Trophoblast cell (in vitro differentiated cells and primary cell): ENCODE measurements at regions not wholly inside any gene's neighbourhood (a gene's known extent, or its start where the extent isn't known, plus 50 kb on each side); places are given as distances from the start of the nearest gene placed in this dataset.

Experiments used
- DNase-seq, 2 donors: peaks; one replicate each; pipeline ENCODE4 v3.0.0-alpha.2; 2016
- H2AFZ ChIP-seq: 2 replicates; pipeline ENCODE4 v1.6.1; 2013; ENCODE audit warnings: low read length, moderate library complexity, mild to moderate bottlenecking; ENCODE audit not compliant: insufficient read depth, poor library complexity
- H2AK5ac ChIP-seq: 2 replicates; pipeline ENCODE4 v1.6.1; 2013; ENCODE audit warnings: mild to moderate bottlenecking, low read length
- H2BK120ac ChIP-seq: 2 replicates; pipeline ENCODE4 v1.6.1; 2013; ENCODE audit warnings: low read length, mild to moderate bottlenecking, moderate library complexity; ENCODE audit not compliant: insufficient read depth, poor library complexity
- H2BK12ac ChIP-seq: 2 replicates; pipeline ENCODE4 v1.6.1; 2013; ENCODE audit warnings: mild to moderate bottlenecking, low read length, moderate library complexity
- H2BK5ac ChIP-seq: 2 replicates; pipeline ENCODE4 v1.6.1; 2013; ENCODE audit warnings: low read length, low read depth, moderate library complexity, mild to moderate bottlenecking; ENCODE audit not compliant: poor library complexity
- H3K14ac ChIP-seq: 2 replicates; pipeline ENCODE4 v1.6.1; 2013; ENCODE audit warnings: mild to moderate bottlenecking, low read length
- H3K18ac ChIP-seq: 2 replicates; pipeline ENCODE4 v1.6.1; 2013; ENCODE audit warnings: mild to moderate bottlenecking, low read length
- H3K23ac ChIP-seq: 2 replicates; pipeline ENCODE4 v1.6.1; 2013; ENCODE audit warnings: low read length
- H3K27ac ChIP-seq: 2 replicates; pipeline ENCODE4 v1.5.1; 2013; ENCODE audit warnings: low read depth, mild to moderate bottlenecking, inconsistent platforms, low read length, moderate library complexity
- H3K27me3 ChIP-seq: 2 replicates; pipeline ENCODE4 v1.6.1; 2013; ENCODE audit warnings: inconsistent platforms, mild to moderate bottlenecking, low read length, moderate library complexity; ENCODE audit not compliant: insufficient read depth
- H3K36me3 ChIP-seq, 2 experiments: 1 replicate in 1 of 2; 2 replicates in 1 of 2; pipeline ENCODE4 v1.6.1; 2013; ENCODE audit warnings: low read length in 2 of 2, mild to moderate bottlenecking in 2 of 2, moderate library complexity in 1 of 2; ENCODE audit not compliant: insufficient read depth in 2 of 2, control insufficient read depth in 1 of 2
- H3K4ac ChIP-seq: 2 replicates; pipeline ENCODE4 v1.6.1; 2013; ENCODE audit warnings: low read depth, mild to moderate bottlenecking, low read length, moderate library complexity
- H3K4me1 ChIP-seq, 2 experiments: 1 replicate in 1 of 2; 2 replicates in 1 of 2; pipeline ENCODE4 v1.6.1; 2013; ENCODE audit warnings: low read length in 2 of 2, mild to moderate bottlenecking in 2 of 2, moderate library complexity in 1 of 2; ENCODE audit not compliant: insufficient read depth in 2 of 2, control insufficient read depth in 1 of 2
- H3K4me2 ChIP-seq: 2 replicates; pipeline ENCODE4 v1.6.1; 2013; ENCODE audit warnings: inconsistent platforms, mild to moderate bottlenecking, low read length, moderate library complexity
- H3K4me3 ChIP-seq: 2 replicates; pipeline ENCODE4 v1.5.1; 2013; ENCODE audit warnings: mild to moderate bottlenecking, low read depth, low read length, inconsistent platforms
- H3K79me1 ChIP-seq: one replicate; pipeline ENCODE4 v1.6.1; 2013; ENCODE audit warnings: low read length
- H3K79me2 ChIP-seq: 2 replicates; pipeline ENCODE4 v1.6.1; 2013; ENCODE audit warnings: low read length, mild to moderate bottlenecking; ENCODE audit not compliant: control insufficient read depth, insufficient read depth, poor library complexity
- H3K9ac ChIP-seq: 2 replicates; pipeline ENCODE4 v1.6.1; 2013; ENCODE audit warnings: mild to moderate bottlenecking, low read length
- H3K9me3 ChIP-seq: 2 replicates; pipeline ENCODE4 v1.6.1; 2013; ENCODE audit warnings: low read depth, mild to moderate bottlenecking, control low read depth, inconsistent platforms, low read length; ENCODE audit not compliant: insufficient read depth
- H4K12ac ChIP-seq: 2 replicates; pipeline ENCODE4 v1.6.1; 2013; ENCODE audit warnings: low read depth, mild to moderate bottlenecking, low read length, moderate library complexity
- H4K8ac ChIP-seq: 2 replicates; pipeline ENCODE4 v1.6.1; 2013; ENCODE audit warnings: low read depth, mild to moderate bottlenecking, low read length, moderate library complexity
- H4K91ac ChIP-seq: one replicate; pipeline ENCODE4 v1.6.1; 2013; ENCODE audit warnings: low read depth, mild to moderate bottlenecking, low read length, moderate library complexity
- WGBS: extraction: QIAGEN DNeasy Blood & Tissue Kit; methylation state at CpG from one replicate; pipeline ENCODE4 v1.1.7; 2013; ENCODE audit warnings: missing lambda C conversion rate; ENCODE audit not compliant: insufficient read length, insufficient coverage; ENCODE audit errors: extremely low coverage; 5-methylcytosine and 5-hydroxymethylcytosine counted together

GRCh38 chr18:78480262-78481054, 499.2 kb upstream of the SALL3 start:
- no peak overlapping the region for H3K9ac ChIP-seq
- H2AFZ ChIP-seq, result no peak overlapping the region
- H2BK5ac ChIP-seq, result no peak overlapping the region
- no peak overlapping the region for H4K12ac ChIP-seq
- no peak for DNase-seq
- no peak overlapping the region for H2AK5ac ChIP-seq
- H2BK12ac ChIP-seq, result no peak overlapping the region
- H3K9me3 ChIP-seq, result peaks cover 2% of the 10 kb centered on the region
- H3K27me3 ChIP-seq, result no peaks in the 10 kb centered on the region
- no peak overlapping the region for H3K18ac ChIP-seq
- no peak overlapping the region for H3K4me3 ChIP-seq
- H3K79me2 ChIP-seq, result no peaks in the 10 kb centered on the region
- no peaks in the 10 kb centered on the region for H3K79me1 ChIP-seq
- no peak overlapping the region for H3K4ac ChIP-seq
- H3K4me1 ChIP-seq, result no peaks in the 10 kb centered on the region
- no peak overlapping the region for H4K8ac ChIP-seq
- no peak overlapping the region for H3K14ac ChIP-seq
- H3K23ac ChIP-seq, result no peak overlapping the region
- no CpG with 5 or more reads among the region's 31 CpGs for WGBS
- H2BK120ac ChIP-seq, result no peak overlapping the region
- H3K4me2 ChIP-seq, result no peak overlapping the region
- no peak overlapping the region for H3K27ac ChIP-seq
- H4K91ac ChIP-seq, result no peak overlapping the region
- H3K36me3 ChIP-seq, result no peaks in the 10 kb centered on the region

- H2AFZ ChIP-seq, result no peak overlapping the region
- no CpG with 5 or more reads among the region's 7 CpGs for WGBS
- no peak overlapping the region for H3K27ac ChIP-seq
- no peak overlapping the region for H2AK5ac ChIP-seq
- no peaks in the 10 kb centered on the region for H3K79me2 ChIP-seq
- no peak overlapping the region for H3K18ac ChIP-seq
- H2BK5ac ChIP-seq, result no peak overlapping the region
- DNase-seq, result no peak
- no peaks in the 10 kb centered on the region for H3K79me1 ChIP-seq
- H4K12ac ChIP-seq, result no peak overlapping the region
- no peaks in the 10 kb centered on the region for H3K4me1 ChIP-seq
- H3K4me2 ChIP-seq, result no peak overlapping the region
- no peaks in the 10 kb centered on the region for H3K27me3 ChIP-seq
- H2BK120ac ChIP-seq, result no peak overlapping the region
- no peak overlapping the region for H3K4ac ChIP-seq
- H3K36me3 ChIP-seq, result no peaks in the 10 kb centered on the region
- H3K4me3 ChIP-seq, result no peak overlapping the region
- H4K91ac ChIP-seq, result no peak overlapping the region
- no peak overlapping the region for H3K23ac ChIP-seq
- no peak overlapping the region for H3K9ac ChIP-seq
- peaks cover 2% of the 10 kb centered on the region for H3K9me3 ChIP-seq
- no peak overlapping the region for H2BK12ac ChIP-seq
- H3K14ac ChIP-seq, result no peak overlapping the region
- no peak overlapping the region for H4K8ac ChIP-seq
Measured at GRCh38 chr18:78482378-78482777, 497.2 kb upstream of the SALL3 start.

GRCh38 chr18:78487649-78488048, 492.0 kb upstream of the SALL3 start:
- Histone ChIP-seq H3K9ac (no peak overlapping the region), H3K36me3 (no peaks in the 10 kb centered on the region)

GRCh38 chr18:78492064-78492812, 487.4 kb upstream of the SALL3 start:
- H3K14ac ChIP-seq, result no peak overlapping the region
- H3K36me3 ChIP-seq, result no peaks in the 10 kb centered on the region
- no peak overlapping the region for H3K27ac ChIP-seq
- H3K27me3 ChIP-seq, result no peaks in the 10 kb centered on the region
- no peak overlapping the region for H2BK12ac ChIP-seq
- WGBS, result no CpG with 5 or more reads among the region's 19 CpGs
- no peaks in the 10 kb centered on the region for H3K4me1 ChIP-seq
- no peak overlapping the region for H3K18ac ChIP-seq
- no peak for DNase-seq
- no peak overlapping the region for H3K4me2 ChIP-seq
- H3K9ac ChIP-seq, result no peak overlapping the region
- H3K4me3 ChIP-seq, result no peak overlapping the region
- no peaks in the 10 kb centered on the region for H3K79me1 ChIP-seq
- peaks cover 31% of the 10 kb centered on the region for H3K9me3 ChIP-seq
- H4K8ac ChIP-seq, result no peak overlapping the region
- H3K79me2 ChIP-seq, result no peaks in the 10 kb centered on the region
- no peak overlapping the region for H2BK5ac ChIP-seq
- H3K23ac ChIP-seq, result no peak overlapping the region
- H4K12ac ChIP-seq, result no peak overlapping the region
- no peak overlapping the region for H2AK5ac ChIP-seq
- no peak overlapping the region for H2BK120ac ChIP-seq
- no peak overlapping the region for H4K91ac ChIP-seq
- no peak overlapping the region for H3K4ac ChIP-seq
- no peak overlapping the region for H2AFZ ChIP-seq

More at GRCh38 chr18:78487649-78488048, 492.0 kb upstream of the SALL3 start:
- H3K4me3 ChIP-seq, result no peak overlapping the region
- no peak overlapping the region for H3K27ac ChIP-seq
- H3K79me2 ChIP-seq, result no peaks in the 10 kb centered on the region
- no peak overlapping the region for H3K23ac ChIP-seq
- no peaks in the 10 kb centered on the region for H3K27me3 ChIP-seq
- WGBS, result no CpG with 5 or more reads among the region's 6 CpGs
- H2AFZ ChIP-seq, result no peak overlapping the region
- H3K79me1 ChIP-seq, result no peaks in the 10 kb centered on the region
- H4K12ac ChIP-seq, result no peak overlapping the region
- no peak for DNase-seq
- H4K8ac ChIP-seq, result no peak overlapping the region
- no peak overlapping the region for H2BK12ac ChIP-seq
- no peaks in the 10 kb centered on the region for H3K4me1 ChIP-seq
- no peak overlapping the region for H3K14ac ChIP-seq
- H2BK120ac ChIP-seq, result no peak overlapping the region
- no peak overlapping the region for H4K91ac ChIP-seq
- no peak overlapping the region for H3K18ac ChIP-seq
- no peak overlapping the region for H2AK5ac ChIP-seq
- H2BK5ac ChIP-seq, result no peak overlapping the region
- H3K9me3 ChIP-seq, result peaks cover 10% of the 10 kb centered on the region
- H3K4ac ChIP-seq, result no peak overlapping the region
- no peak overlapping the region for H3K4me2 ChIP-seq
